ENCODE measurements at regions not wholly inside any gene's neighbourhood (a gene's known extent, or its start where the extent isn't known, plus 50 kb on each side); places are given as distances from the start of the nearest gene placed in this dataset.

GRCh38 chr7:113421696-113422330, 303.5 kb upstream of the SMIM30 start:
- TF ChIP-seq FOXK2 (IDR thresholded peaks at IDR 0.05): no peak
- TF ChIP-seq L3MBTL2 (conservative IDR thresholded peaks at IDR 0.05): peak; percentile 71; the same call in 1 of the 2 replicates
- no peak for TF ChIP-seq PKNOX1 (IDR thresholded peaks at IDR 0.05)
- TF ChIP-seq FOXM1 (IDR thresholded peaks at IDR 0.05; ENCODE audit: borderline replicate concordance): no peak
- no peak for TF ChIP-seq ELF4 (IDR thresholded peaks at IDR 0.05)
- no peak for TF ChIP-seq SP1 (IDR thresholded peaks at IDR 0.05)
- TF ChIP-seq CTBP1 (IDR thresholded peaks at IDR 0.05; ENCODE audit: borderline replicate concordance): no peak
- CTCF ChIA-PET: interaction anchor here (0.6 to 2.4 kb wide), 3 partner anchors 17 to 624 kb away, joined by 3 to 19 read pairs (median 4); no protein-coding TSS in a partner anchor
- POLR2A ChIA-PET: interaction anchor here (1.0 kb wide), 1 partner anchor 306 kb away, joined by 3 read pairs; no protein-coding TSS in a partner anchor
- peak; percentile 74 for DNase-seq (ENCODE audit: extremely low spot score)

GRCh38 chr7:113414401-113415035, 296.2 kb upstream of the SMIM30 start:
- no peak for DNase-seq (ENCODE audit: extremely low spot score)
- ChIA-PET POLR2A (no interaction called here), CTCF (no interaction called here)
- TF ChIP-seq HDGF (IDR thresholded peaks at IDR 0.05; ENCODE audit: borderline replicate concordance) (no peak), BHLHE40 (IDR thresholded peaks at IDR 0.05; ENCODE audit: borderline replicate concordance) (no peak), LEF1 (IDR thresholded peaks at IDR 0.05; ENCODE audit: borderline replicate concordance) (no peak), NFRKB (IDR thresholded peaks at IDR 0.05) (no peak), FOXA1 (IDR thresholded peaks at IDR 0.05) (no peak), TARDBP (IDR thresholded peaks at IDR 0.05) (no peak), CTBP1 (IDR thresholded peaks at IDR 0.05; ENCODE audit: borderline replicate concordance) (no peak), SUZ12 (IDR thresholded peaks at IDR 0.05) (no peak), SP1 (IDR thresholded peaks at IDR 0.05) (no peak), FOXM1 (IDR thresholded peaks at IDR 0.05; ENCODE audit: borderline replicate concordance) (no peak), ELF4 (IDR thresholded peaks at IDR 0.05) (no peak), ARNT (IDR thresholded peaks at IDR 0.05) (no peak), L3MBTL2 (conservative IDR thresholded peaks at IDR 0.05) (no peak)

- POLR2A ChIA-PET: no interaction called here
- TF ChIP-seq SUZ12 (IDR thresholded peaks at IDR 0.05): no peak
- no peak for TF ChIP-seq NFRKB (IDR thresholded peaks at IDR 0.05)
- TF ChIP-seq TARDBP (IDR thresholded peaks at IDR 0.05): no peak
- no peak for TF ChIP-seq LEF1 (IDR thresholded peaks at IDR 0.05; ENCODE audit: borderline replicate concordance)
- no peak for TF ChIP-seq L3MBTL2 (conservative IDR thresholded peaks at IDR 0.05)
- TF ChIP-seq ARNT (IDR thresholded peaks at IDR 0.05): no peak
- no peak for TF ChIP-seq BHLHE40 (IDR thresholded peaks at IDR 0.05; ENCODE audit: borderline replicate concordance)
- no peak for TF ChIP-seq ELF4 (IDR thresholded peaks at IDR 0.05)
- no peak for TF ChIP-seq SP1 (IDR thresholded peaks at IDR 0.05)
- no peak for TF ChIP-seq PKNOX1 (IDR thresholded peaks at IDR 0.05)
- no peak for TF ChIP-seq CTBP1 (IDR thresholded peaks at IDR 0.05; ENCODE audit: borderline replicate concordance)
- TF ChIP-seq FOXK2 (IDR thresholded peaks at IDR 0.05): no peak
- CTCF ChIA-PET: no interaction called here
- no peak for DNase-seq (ENCODE audit: extremely low spot score)
Observed at GRCh38 chr7:113412410-113412809, 294.1 kb upstream of the SMIM30 start.

- CTCF ChIA-PET: no interaction called here
Observed at GRCh38 chr7:113410796-113411195, 292.4 kb upstream of the SMIM30 start.

DNA sequence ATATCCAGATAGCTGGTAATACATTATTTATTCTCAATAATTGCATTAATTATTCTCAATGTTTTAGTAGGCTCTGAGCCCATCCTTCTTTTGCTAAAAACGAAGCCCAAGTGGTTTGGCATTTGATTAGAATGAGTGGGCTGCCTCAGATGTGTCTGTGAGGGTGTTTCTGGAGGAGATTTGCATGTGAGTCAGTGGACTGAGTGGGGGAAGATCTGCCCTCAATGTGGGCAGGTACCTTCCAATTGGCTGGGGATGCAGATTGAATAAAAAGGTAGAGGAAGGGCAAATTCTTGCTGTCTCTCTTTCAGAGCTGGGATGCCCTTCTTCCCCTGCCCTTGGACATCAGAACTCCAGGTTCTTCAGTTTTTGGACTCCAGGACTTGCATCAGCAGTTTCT, 290.6 kb upstream of the SMIM30 start:
- CTCF ChIA-PET: no interaction called here
- POLR2A ChIA-PET: no interaction called here

More at GRCh38 chr7:113410796-113411195, 292.4 kb upstream of the SMIM30 start:
- POLR2A ChIA-PET: no interaction called here
- DNase-seq (ENCODE audit: extremely low spot score): no peak
- TF ChIP-seq HDGF (IDR thresholded peaks at IDR 0.05; ENCODE audit: borderline replicate concordance) (no peak), L3MBTL2 (conservative IDR thresholded peaks at IDR 0.05) (no peak), SP1 (IDR thresholded peaks at IDR 0.05) (no peak), FOXM1 (IDR thresholded peaks at IDR 0.05; ENCODE audit: borderline replicate concordance) (no peak), NFRKB (IDR thresholded peaks at IDR 0.05) (no peak), FOXK2 (IDR thresholded peaks at IDR 0.05) (no peak), ARNT (IDR thresholded peaks at IDR 0.05) (no peak), PKNOX1 (IDR thresholded peaks at IDR 0.05) (no peak), TARDBP (IDR thresholded peaks at IDR 0.05) (no peak), SUZ12 (IDR thresholded peaks at IDR 0.05) (no peak), LEF1 (IDR thresholded peaks at IDR 0.05; ENCODE audit: borderline replicate concordance) (no peak), ZNF384 (IDR thresholded peaks at IDR 0.05) (no peak), BHLHE40 (IDR thresholded peaks at IDR 0.05; ENCODE audit: borderline replicate concordance) (no peak), ELF4 (IDR thresholded peaks at IDR 0.05) (no peak), FOXA1 (IDR thresholded peaks at IDR 0.05) (no peak), CTBP1 (IDR thresholded peaks at IDR 0.05; ENCODE audit: borderline replicate concordance) (no peak)

More for the DNA sequence above, 290.6 kb upstream of the SMIM30 start:
- TF ChIP-seq ARNT (IDR thresholded peaks at IDR 0.05) (no peak), SUZ12 (IDR thresholded peaks at IDR 0.05) (no peak), CTBP1 (IDR thresholded peaks at IDR 0.05; ENCODE audit: borderline replicate concordance) (no peak), BHLHE40 (IDR thresholded peaks at IDR 0.05; ENCODE audit: borderline replicate concordance) (no peak), FOXM1 (IDR thresholded peaks at IDR 0.05; ENCODE audit: borderline replicate concordance) (no peak), FOXK2 (IDR thresholded peaks at IDR 0.05) (no peak), NFRKB (IDR thresholded peaks at IDR 0.05) (no peak), SP1 (IDR thresholded peaks at IDR 0.05) (no peak), TARDBP (IDR thresholded peaks at IDR 0.05) (no peak)
- DNase-seq (ENCODE audit: extremely low spot score): no peak

Measured in HEK293T (cell line).